NB4 (cell line): ENCODE measurements at regions not wholly inside any gene's neighbourhood (a gene's known extent, or its start where the extent isn't known, plus 50 kb on each side); places are given as distances from the start of the nearest gene placed in this dataset.

Experiments used
- DNase-seq: peaks from one replicate; pipeline ENCODE4 v3.0.0; 2010; ENCODE audit warnings: low read depth
- H3K4me3 ChIP-seq: one replicate; pipeline ENCODE4 v1.5.1; 2011; ENCODE audit warnings: mild to moderate bottlenecking, low read depth, low read length, moderate library complexity
- MYC ChIP-seq: IDR thresholded peaks from 2 replicates; pipeline ENCODE4 v1.6.1; 2011; ENCODE audit warnings: low read depth, low read length
- POLR2A ChIP-seq: IDR thresholded peaks from 2 replicates; pipeline ENCODE4 v1.6.1; 2011; ENCODE audit warnings: mild to moderate bottlenecking; ENCODE audit not compliant: insufficient read length; ENCODE audit errors: extremely low read depth
- TF ChIP-seq, protein P1 (sequence below): IDR thresholded peaks from one replicate; pipeline ENCODE4 v1.5.1; 2012; ENCODE audit warnings: low read depth, low read length
- TF ChIP-seq, protein P2 (sequence below): IDR thresholded peaks from 2 replicates; pipeline ENCODE4 v1.6.1; 2011; ENCODE audit warnings: low read depth, low read length

DNA sequence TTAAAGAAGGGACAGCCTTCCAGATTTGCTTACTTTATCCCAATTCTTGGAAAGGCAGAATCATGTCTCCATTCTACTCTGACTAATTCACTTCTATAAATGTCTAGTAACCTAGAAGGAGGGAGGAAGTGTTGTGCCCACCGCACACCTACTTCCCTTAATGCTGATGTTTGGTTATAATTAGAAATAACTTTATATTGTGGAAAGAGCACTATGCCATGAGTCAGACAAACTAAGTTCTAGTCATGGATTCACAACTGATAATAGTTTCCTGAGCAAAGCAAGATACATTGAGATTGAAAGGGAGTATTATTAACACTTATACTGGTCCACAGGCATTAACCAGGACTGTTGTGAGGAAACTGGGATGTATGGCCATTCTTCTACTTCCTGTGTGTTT, 345.9 kb upstream of the RPS23 start:
- H3K4me3 ChIP-seq: no peak overlapping the region
- TF ChIP-seq MYC: no peak
- TF ChIP-seq POLR2A: no peak
- TF ChIP-seq, protein P1, sequence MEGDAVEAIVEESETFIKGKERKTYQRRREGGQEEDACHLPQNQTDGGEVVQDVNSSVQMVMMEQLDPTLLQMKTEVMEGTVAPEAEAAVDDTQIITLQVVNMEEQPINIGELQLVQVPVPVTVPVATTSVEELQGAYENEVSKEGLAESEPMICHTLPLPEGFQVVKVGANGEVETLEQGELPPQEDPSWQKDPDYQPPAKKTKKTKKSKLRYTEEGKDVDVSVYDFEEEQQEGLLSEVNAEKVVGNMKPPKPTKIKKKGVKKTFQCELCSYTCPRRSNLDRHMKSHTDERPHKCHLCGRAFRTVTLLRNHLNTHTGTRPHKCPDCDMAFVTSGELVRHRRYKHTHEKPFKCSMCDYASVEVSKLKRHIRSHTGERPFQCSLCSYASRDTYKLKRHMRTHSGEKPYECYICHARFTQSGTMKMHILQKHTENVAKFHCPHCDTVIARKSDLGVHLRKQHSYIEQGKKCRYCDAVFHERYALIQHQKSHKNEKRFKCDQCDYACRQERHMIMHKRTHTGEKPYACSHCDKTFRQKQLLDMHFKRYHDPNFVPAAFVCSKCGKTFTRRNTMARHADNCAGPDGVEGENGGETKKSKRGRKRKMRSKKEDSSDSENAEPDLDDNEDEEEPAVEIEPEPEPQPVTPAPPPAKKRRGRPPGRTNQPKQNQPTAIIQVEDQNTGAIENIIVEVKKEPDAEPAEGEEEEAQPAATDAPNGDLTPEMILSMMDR: no peak
- TF ChIP-seq, protein P2, sequence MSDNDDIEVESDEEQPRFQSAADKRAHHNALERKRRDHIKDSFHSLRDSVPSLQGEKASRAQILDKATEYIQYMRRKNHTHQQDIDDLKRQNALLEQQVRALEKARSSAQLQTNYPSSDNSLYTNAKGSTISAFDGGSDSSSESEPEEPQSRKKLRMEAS: no peak
- no peak for DNase-seq

DNA sequence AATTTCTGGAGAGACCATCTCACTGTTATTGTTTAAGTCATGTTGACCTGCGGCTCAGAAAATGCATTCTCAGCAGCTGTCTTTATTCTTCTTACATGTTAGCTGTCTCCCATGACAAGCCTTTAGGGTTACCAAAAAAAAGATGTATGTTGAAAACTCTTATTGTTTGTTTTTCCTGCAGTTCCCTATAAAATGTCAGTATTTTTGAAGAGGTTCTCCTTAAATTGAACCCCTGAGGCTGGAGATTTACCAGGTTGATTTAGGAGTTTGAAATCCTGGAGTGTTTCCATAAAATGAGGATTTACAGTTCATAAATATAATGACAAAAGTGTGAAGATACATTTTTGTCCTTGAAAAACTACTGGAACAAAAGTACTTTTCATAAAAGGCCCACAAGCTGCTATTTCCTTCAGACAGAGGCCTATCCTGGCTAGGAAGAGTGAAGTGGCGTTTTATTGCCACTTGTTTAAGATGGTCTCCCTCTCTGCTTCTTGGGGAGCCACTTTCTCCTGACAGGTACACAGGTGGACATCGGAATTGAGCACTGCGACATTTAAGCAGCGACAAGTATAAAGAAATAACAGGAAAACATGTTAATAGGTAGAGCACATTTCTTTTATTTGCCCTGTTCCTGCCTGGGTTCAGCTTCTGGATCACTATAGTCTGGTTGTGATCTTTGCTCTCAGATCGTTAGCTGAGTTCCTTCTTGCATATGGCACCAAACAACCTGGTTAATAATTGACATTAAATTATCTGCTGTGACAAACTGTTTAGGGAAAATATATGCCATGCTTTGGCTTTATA, 344.8 kb upstream of the RPS23 start:
- DNase-seq: no peak
- H3K4me3 ChIP-seq: no peak overlapping the region

DNA sequence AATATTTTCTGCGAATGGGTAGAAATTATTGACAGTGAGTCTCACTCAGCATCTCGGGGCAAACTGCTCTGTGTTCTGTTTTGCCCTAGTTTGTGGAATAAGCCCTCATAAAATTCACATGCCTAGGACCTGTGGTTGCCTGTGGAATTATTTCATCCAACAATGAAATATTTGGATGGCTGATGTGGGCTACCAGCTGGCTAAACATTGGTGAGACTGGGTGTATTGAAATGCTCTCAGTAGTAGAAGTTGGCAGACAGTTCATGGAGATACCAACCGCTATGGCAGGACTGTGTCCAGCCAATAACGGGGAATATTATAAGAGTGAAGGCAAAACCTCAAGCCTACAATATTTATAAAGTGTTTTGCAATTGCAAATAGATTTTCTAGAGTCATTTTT, 344.1 kb upstream of the RPS23 start:
- no peak overlapping the region for H3K4me3 ChIP-seq
- DNase-seq: no peak
- TF ChIP-seq, protein P1: no peak
- TF ChIP-seq POLR2A (no peak), MYC (no peak)
- TF ChIP-seq, protein P2: no peak

More for the DNA sequence above, 344.8 kb upstream of the RPS23 start:
- TF ChIP-seq POLR2A: no peak
- no peak for TF ChIP-seq MYC
- TF ChIP-seq, protein P1: no peak
- TF ChIP-seq, protein P2: no peak

DNA sequence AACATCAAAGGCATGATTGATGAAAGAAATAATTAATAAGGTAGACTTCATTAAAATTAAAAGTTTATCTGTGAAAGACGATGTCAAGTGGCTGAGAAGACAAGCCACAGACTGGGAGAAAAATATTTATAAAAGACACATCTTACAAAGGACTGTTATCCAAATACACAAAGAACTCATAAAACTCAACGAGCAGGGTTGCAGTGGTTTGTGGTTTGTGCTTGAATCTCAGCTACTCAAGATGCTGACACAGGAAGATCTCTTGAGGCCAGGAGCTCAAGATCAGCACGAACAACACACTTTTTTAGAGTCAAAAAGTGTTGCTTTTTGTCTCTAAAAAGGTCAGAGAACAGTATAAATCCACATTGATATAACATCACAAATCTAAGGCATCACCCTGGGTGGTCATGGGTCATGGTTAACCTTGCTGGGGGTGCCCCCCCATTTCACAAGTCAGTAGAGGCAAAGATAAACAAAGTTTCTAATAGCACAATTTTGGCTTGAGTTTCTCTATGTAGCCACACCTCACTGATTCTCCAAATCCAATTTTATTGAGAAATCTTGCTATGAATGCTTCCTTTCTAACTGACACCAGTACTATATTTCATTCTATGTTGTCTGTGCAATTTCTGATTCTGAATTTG, 342.9 kb upstream of the RPS23 start:
- no peak for DNase-seq
- no peak overlapping the region for H3K4me3 ChIP-seq
- TF ChIP-seq MYC (no peak), POLR2A (no peak)
- TF ChIP-seq, protein P1: no peak
- TF ChIP-seq, protein P2: no peak

DNA sequence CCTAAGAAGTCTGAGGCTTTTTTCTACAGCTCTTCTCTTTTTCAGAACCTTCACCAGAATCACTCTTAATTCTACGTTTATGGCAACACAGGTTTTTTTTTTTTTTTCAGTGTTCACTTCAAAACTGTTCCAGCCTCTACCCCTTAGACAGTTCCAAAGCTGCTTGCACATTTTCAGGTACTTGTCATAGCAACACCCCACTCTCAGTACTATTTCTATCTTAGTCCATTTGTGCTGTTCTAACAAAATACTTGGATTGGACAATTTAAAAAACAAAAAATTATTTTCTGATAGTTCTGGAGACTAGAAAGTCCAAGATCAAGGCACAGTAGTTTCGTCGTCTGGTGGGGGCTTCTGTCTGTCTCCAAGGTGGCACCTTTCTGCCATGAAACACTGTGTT, 340.9 kb upstream of the RPS23 start:
- no peak overlapping the region for H3K4me3 ChIP-seq
- no peak for DNase-seq
- TF ChIP-seq, protein P1: no peak
- TF ChIP-seq POLR2A: no peak
- TF ChIP-seq, protein P2: no peak
- TF ChIP-seq MYC: no peak
